K562 (cell line): ENCODE measurements at regions not wholly inside any gene's neighbourhood (a gene's known extent, or its start where the extent isn't known, plus 50 kb on each side); places are given as distances from the start of the nearest gene placed in this dataset.

ENCODE experiments used
- ATAC-seq: fragments of 200-7000 bp; cut with Tn5 transposase; 3 replicates; pipeline ENCODE4 v1.9.1; 2020; ENCODE audit warnings: moderate library complexity
- BruUV-seq: library from RNA; stranded (reverse); fragments of 400-500 nt; replicated peaks from 2 replicates; lab custom pipeline; 2021; lab: Mats Ljungman, UMichigan
- CTCF ChIA-PET: fragments of 300-600 bp; formaldehyde crosslinking; extraction: SDS; loops from one replicate; lab custom pipeline; 2021; ENCODE audit warnings: low intra/inter-chr PET ratio; lab: Yijun Ruan, JAX
- POLR2A ChIA-PET: fragments of 300-600, 350-650 bp; sonication (Branson Sonifier 250); formaldehyde crosslinking; extraction: SDS; loops from one replicate; lab custom pipeline; 2021; ENCODE audit warnings: antibody characterized with exemption, inconsistent platforms; lab: Yijun Ruan, JAX
- DNase-seq, 4 experiments: peaks; one replicate each; pipeline versions ENCODE4 v3.0.0 to v3.0.0-alpha.2; 2011 to 2018; ENCODE audit warnings: low spot score in 3 of 4, mixed read lengths in 3 of 4; ENCODE audit errors: extremely low read depth in 1 of 4
- FAIRE-seq: peaks from 2 replicates; lab custom pipeline; 2011; peaks lifted over from hg19 to GRCh38; lab: Jason Lieb, UNC
- H2AFZ ChIP-seq: 2 replicates; pipeline ENCODE4 v1.6.0; 2011; ENCODE audit warnings: low read depth, low read length, control low read depth, inconsistent platforms
- H3K27ac ChIP-seq: fragments of 200-600 bp; 3 replicates; pipeline ENCODE4 v1.8.0; 2011; ENCODE audit warnings: low read depth, mild to moderate bottlenecking, control low read depth, inconsistent platforms, low read length, moderate library complexity, mixed read lengths; ENCODE audit errors: extremely low read depth
- H3K27me3 ChIP-seq, 2 experiments: fragments of 300-600 bp in 1 of 2; 2 replicates in 1 of 2; 3 replicates in 1 of 2; pipeline versions ENCODE4 v1.6.0 to v1.8.0; 2011; ENCODE audit warnings: inconsistent platforms in 2 of 2, low read length in 2 of 2, mild to moderate bottlenecking in 1 of 2, mixed read lengths in 1 of 2, moderate library complexity in 1 of 2; ENCODE audit not compliant: control insufficient read depth in 2 of 2, insufficient read depth in 2 of 2
- H3K36me3 ChIP-seq: fragments of 300-600 bp; 3 replicates; pipeline ENCODE4 v1.8.0; 2011; ENCODE audit warnings: mild to moderate bottlenecking, low read length, inconsistent platforms; ENCODE audit not compliant: control insufficient read depth, insufficient read depth
- H3K4me1 ChIP-seq, 2 experiments: fragments of 200-600 bp in 1 of 2; replicated peaks in 1 of 2; 2 replicates in 1 of 2; 3 replicates in 1 of 2; pipeline versions ENCODE4 v1.5.1 to v1.8.0; 2011; ENCODE audit warnings: inconsistent platforms in 2 of 2, low read length in 2 of 2, mild to moderate bottlenecking in 1 of 2, mixed read lengths in 1 of 2, moderate library complexity in 1 of 2; ENCODE audit not compliant: control insufficient read depth in 2 of 2, insufficient read depth in 2 of 2
- H3K4me2 ChIP-seq: 2 replicates; pipeline ENCODE4 v1.6.1; 2011; ENCODE audit warnings: low read length, control low read depth, inconsistent platforms, mixed read lengths; ENCODE audit not compliant: insufficient read depth
- H3K4me3 ChIP-seq: fragments of 200-600 bp; sonication (generic), shearing (Covaris generic); 2 replicates; pipeline ENCODE4 v1.5.1; 2016; ENCODE audit warnings: control low read depth, inconsistent platforms
- H3K79me2 ChIP-seq: fragments of 200-600 bp; 3 replicates; pipeline ENCODE4 v1.8.0; 2011; ENCODE audit warnings: low read length, inconsistent platforms; ENCODE audit not compliant: control insufficient read depth, insufficient read depth
- H3K9ac ChIP-seq, 2 experiments: 2 replicates each; pipeline versions ENCODE4 v1.6.0 to v1.6.1; 2011; ENCODE audit warnings: low read depth in 2 of 2, low read length in 2 of 2, control low read depth in 1 of 2, inconsistent platforms in 1 of 2, mild to moderate bottlenecking in 1 of 2, mixed read lengths in 1 of 2; ENCODE audit not compliant: insufficient read depth in 1 of 2
- H3K9me1 ChIP-seq: one replicate; pipeline ENCODE4 v1.6.0; 2011; ENCODE audit warnings: inconsistent platforms, mild to moderate bottlenecking, low read length, moderate library complexity; ENCODE audit not compliant: control insufficient read depth, insufficient read depth
- H3K9me3 ChIP-seq: replicated peaks from 2 replicates; pipeline ENCODE4 v1.5.1; 2011; ENCODE audit warnings: low read depth, low read length, inconsistent platforms; ENCODE audit not compliant: control insufficient read depth, insufficient read depth
- H4K20me1 ChIP-seq: replicated peaks from 2 replicates; pipeline ENCODE4 v1.6.1; 2011; ENCODE audit warnings: low read length, inconsistent platforms, mixed read lengths; ENCODE audit not compliant: control insufficient read depth, insufficient read depth
- ATF1 ChIP-seq, 2 experiments: fragments of 450-650 bp in 1 of 2; IDR thresholded peaks; 2 replicates each; pipeline ENCODE4 v1.6.1; 2016; ENCODE audit warnings: missing compliant biosample characterization in 1 of 2, missing genetic modification characterization in 1 of 2
- NCOA2 ChIP-seq, 2 experiments: fragments of 450-650 bp; IDR thresholded peaks; 2 replicates each; pipeline ENCODE4 v1.6.1; 2018; ENCODE audit warnings: mild to moderate bottlenecking in 2 of 2, moderate library complexity in 1 of 2; ENCODE audit not compliant: partially characterized antibody in 2 of 2
- RFX7 ChIP-seq: fragments of 250-450 bp; sonication (Bioruptor Pico); IDR thresholded peaks from 2 replicates; pipeline ENCODE4 v1.5.1; 2021; ENCODE audit warnings: mild to moderate bottlenecking
- TFAM ChIP-seq: fragments of 250-450 bp; sonication (Bioruptor Pico); conservative IDR thresholded peaks from 2 replicates; pipeline ENCODE4 v1.5.0; 2021; ENCODE audit warnings: mild to moderate bottlenecking, moderate library complexity
- ZNF140 ChIP-seq: fragments of 250-450 bp; sonication (Bioruptor Pico); IDR thresholded peaks from 2 replicates; pipeline ENCODE4 v1.8.0; 2021; ENCODE audit warnings: moderate library complexity, mild to moderate bottlenecking, inconsistent platforms
- ZNF175 ChIP-seq: fragments of 200-800 bp; sonication (Bioruptor generic); IDR thresholded peaks from 2 replicates; pipeline ENCODE4 v1.6.1; 2016; ENCODE audit warnings: low read depth, mild to moderate bottlenecking, missing genetic modification characterization, missing compliant biosample characterization
- ZNF23 ChIP-seq: fragments of 250-450 bp; sonication (Bioruptor Pico); IDR thresholded peaks from 2 replicates; pipeline ENCODE4 v1.4.0; 2020; ENCODE audit warnings: mild to moderate bottlenecking
- ZNF311 ChIP-seq: fragments of 250-450 bp; sonication (Bioruptor Pico); IDR thresholded peaks from 2 replicates; pipeline ENCODE4 v1.4.0; 2020; ENCODE audit warnings: mild to moderate bottlenecking, moderate library complexity
- ZNF778 ChIP-seq: fragments of 450-650 bp; formaldehyde crosslinking; IDR thresholded peaks from 2 replicates; pipeline ENCODE4 v1.4.0; 2020; ENCODE audit warnings: mild to moderate bottlenecking, moderate library complexity
- ZZZ3 ChIP-seq: fragments of 450-650 bp; IDR thresholded peaks from 2 replicates; pipeline ENCODE4 v1.6.1; 2016; ENCODE audit warnings: antibody characterized with exemption, mild to moderate bottlenecking, moderate library complexity
- WGBS: fragments of 100-300 bp; shearing (Covaris generic); methylation state at CpG from one replicate; pipeline ENCODE4 v1.1.6; 2016; ENCODE audit warnings: low coverage, mixed read lengths; ENCODE audit not compliant: insufficient coverage; ENCODE audit errors: missing lambda C conversion rate; 5-methylcytosine and 5-hydroxymethylcytosine counted together
- in situ Hi-C: fragments of 300-500 bp; cut with MboI; formaldehyde crosslinking; loops from 4 replicates; pipeline ENCODE4 v1.15.0; 2018; ENCODE audit warnings: inconsistent platforms, mixed read lengths
- intact Hi-C: fragments of 100-400 bp; cut with micrococcal nuclease; formaldehyde crosslinking; loops from 2 replicates; pipeline ENCODE4 v1.14.2; 2022
- TF ChIP-seq, protein P1 (sequence below): sonication (generic); formaldehyde crosslinking; IDR thresholded peaks from 2 replicates; pipeline ENCODE4 v1.8.0; 2022; ENCODE audit warnings: missing genetic modification reagents, mild to moderate bottlenecking, borderline replicate concordance
- TF ChIP-seq, protein P2 (sequence below): sonication (generic); formaldehyde crosslinking; IDR thresholded peaks from 2 replicates; pipeline ENCODE4 v1.8.1; 2022; ENCODE audit warnings: missing genetic modification reagents
- TF ChIP-seq, protein P3 (sequence below): fragments of 250-450 bp; sonication (Bioruptor Pico); IDR thresholded peaks from 2 replicates; pipeline ENCODE4 v1.5.0; 2021; ENCODE audit warnings: mild to moderate bottlenecking, borderline replicate concordance

DNA sequence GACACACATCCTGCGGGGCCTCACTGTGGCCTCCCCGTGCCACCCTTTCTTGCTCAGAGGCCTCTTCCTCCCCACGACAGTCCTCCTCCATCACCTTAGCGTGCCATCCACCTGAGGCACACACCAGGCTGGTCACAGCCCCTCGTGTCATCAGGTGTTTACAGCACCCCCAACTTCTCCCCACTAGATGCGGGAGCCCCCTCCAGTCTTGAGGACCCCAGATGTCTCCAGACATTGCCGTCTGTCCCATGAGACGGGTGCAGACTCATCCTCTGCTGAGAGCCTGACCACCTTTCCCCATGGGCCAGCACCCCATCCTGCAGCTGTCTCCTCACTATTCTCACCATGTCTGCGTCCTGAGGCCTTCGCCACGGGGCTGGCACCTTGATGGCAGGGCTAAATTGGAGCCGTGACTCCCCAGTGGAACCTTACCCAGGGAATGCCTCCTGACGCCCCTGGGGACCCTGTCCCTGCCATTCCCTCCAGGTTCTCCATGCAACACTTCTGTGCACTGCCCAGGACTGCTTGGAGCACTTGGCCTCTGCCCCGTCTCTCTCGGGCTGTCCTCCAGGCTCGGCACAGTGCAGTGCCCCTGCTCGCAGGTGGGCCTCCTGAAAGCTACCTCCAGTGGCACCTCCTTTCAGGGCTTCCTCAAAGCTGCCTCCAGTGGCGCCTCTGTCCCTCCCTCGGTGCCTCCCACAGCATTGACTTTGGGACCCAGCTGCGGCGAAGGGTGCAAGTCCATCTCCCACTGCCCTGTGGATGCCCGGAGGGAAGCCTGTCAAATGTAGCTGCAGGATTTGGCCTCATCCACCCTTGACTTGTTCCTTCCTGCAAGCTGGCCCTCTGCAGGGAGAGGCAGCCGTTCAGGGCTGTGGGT is 1386.8 kb downstream of the BRD1 start:
- CTCF ChIA-PET, result no interaction called here
- Histone ChIP-seq H3K27me3 (peaks cover 0 to 21% of the 10 kb centered on the region in 2 experiments; a peak in 1 of 5 replicates), H3K9me1 (no peaks in the 10 kb centered on the region), H4K20me1 (no peaks in the 10 kb centered on the region), H3K27ac (no peak overlapping the region), H3K36me3 (no peaks in the 10 kb centered on the region), H3K9me3 (no peaks in the 10 kb centered on the region), H3K4me1 (no peaks in the 10 kb centered on the region), H3K79me2 (no peaks in the 10 kb centered on the region), H2AFZ (no peak overlapping the region), H3K4me2 (no peak overlapping the region), H3K4me3 (no peak overlapping the region), H3K9ac (no peak overlapping the region)
- no peak for ATAC-seq
- intact Hi-C loops (no loop called here), in situ Hi-C loops (no loop called here)
- POLR2A ChIA-PET, result interaction anchor here (0.5 kb wide), 1 partner anchor 17 kb away, joined by 3 read pairs; no protein-coding TSS in a partner anchor
- no TSS peak for BruUV-seq
- DNase-seq, result no peak
- no peak for FAIRE-seq
- under 1% methylated on average over 18 of the region's 23 CpGs for WGBS
- TF ChIP-seq ATF1 (CRISPR knock-in tag; IDR thresholded peaks at IDR 0.05), result no peak
- no peak for TF ChIP-seq ATF1 (tag; IDR thresholded peaks at IDR 0.05)
- no peak for TF ChIP-seq TFAM (CRISPR knock-in tag)
- TF ChIP-seq, protein P1, sequence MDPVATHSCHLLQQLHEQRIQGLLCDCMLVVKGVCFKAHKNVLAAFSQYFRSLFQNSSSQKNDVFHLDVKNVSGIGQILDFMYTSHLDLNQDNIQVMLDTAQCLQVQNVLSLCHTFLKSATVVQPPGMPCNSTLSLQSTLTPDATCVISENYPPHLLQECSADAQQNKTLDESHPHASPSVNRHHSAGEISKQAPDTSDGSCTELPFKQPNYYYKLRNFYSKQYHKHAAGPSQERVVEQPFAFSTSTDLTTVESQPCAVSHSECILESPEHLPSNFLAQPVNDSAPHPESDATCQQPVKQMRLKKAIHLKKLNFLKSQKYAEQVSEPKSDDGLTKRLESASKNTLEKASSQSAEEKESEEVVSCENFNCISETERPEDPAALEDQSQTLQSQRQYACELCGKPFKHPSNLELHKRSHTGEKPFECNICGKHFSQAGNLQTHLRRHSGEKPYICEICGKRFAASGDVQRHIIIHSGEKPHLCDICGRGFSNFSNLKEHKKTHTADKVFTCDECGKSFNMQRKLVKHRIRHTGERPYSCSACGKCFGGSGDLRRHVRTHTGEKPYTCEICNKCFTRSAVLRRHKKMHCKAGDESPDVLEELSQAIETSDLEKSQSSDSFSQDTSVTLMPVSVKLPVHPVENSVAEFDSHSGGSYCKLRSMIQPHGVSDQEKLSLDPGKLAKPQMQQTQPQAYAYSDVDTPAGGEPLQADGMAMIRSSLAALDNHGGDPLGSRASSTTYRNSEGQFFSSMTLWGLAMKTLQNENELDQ (CRISPR knock-in tag), result no peak
- TF ChIP-seq ZNF311, result no peak
- TF ChIP-seq ZNF140 (CRISPR knock-in tag), result no peak
- no peak for TF ChIP-seq ZNF778 (CRISPR knock-in tag)
- TF ChIP-seq NCOA2 (IDR thresholded peaks at IDR 0.05; ENCODE audit: partially characterized antibody in 2 of 2), result no peak
- TF ChIP-seq ZZZ3, result no peak
- TF ChIP-seq, protein P2, sequence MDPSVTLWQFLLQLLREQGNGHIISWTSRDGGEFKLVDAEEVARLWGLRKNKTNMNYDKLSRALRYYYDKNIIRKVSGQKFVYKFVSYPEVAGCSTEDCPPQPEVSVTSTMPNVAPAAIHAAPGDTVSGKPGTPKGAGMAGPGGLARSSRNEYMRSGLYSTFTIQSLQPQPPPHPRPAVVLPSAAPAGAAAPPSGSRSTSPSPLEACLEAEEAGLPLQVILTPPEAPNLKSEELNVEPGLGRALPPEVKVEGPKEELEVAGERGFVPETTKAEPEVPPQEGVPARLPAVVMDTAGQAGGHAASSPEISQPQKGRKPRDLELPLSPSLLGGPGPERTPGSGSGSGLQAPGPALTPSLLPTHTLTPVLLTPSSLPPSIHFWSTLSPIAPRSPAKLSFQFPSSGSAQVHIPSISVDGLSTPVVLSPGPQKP (CRISPR knock-in tag), result no peak
- no peak for TF ChIP-seq ZNF175 (CRISPR knock-in tag)
- TF ChIP-seq ZNF23 (CRISPR knock-in tag), result no peak
- no peak for TF ChIP-seq RFX7 (CRISPR knock-in tag)
- TF ChIP-seq, protein P3, sequence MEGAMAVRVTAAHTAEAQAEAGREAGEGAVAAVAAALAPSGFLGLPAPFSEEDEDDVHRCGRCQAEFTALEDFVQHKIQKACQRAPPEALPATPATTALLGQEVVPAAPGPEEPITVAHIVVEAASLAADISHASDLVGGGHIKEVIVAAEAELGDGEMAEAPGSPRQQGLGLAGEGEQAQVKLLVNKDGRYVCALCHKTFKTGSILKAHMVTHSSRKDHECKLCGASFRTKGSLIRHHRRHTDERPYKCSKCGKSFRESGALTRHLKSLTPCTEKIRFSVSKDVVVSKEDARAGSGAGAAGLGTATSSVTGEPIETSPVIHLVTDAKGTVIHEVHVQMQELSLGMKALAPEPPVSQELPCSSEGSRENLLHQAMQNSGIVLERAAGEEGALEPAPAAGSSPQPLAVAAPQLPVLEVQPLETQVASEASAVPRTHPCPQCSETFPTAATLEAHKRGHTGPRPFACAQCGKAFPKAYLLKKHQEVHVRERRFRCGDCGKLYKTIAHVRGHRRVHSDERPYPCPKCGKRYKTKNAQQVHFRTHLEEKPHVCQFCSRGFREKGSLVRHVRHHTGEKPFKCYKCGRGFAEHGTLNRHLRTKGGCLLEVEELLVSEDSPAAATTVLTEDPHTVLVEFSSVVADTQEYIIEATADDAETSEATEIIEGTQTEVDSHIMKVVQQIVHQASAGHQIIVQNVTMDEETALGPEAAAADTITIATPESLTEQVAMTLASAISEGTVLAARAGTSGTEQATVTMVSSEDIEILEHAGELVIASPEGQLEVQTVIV, result no peak
